DOHH2 (cell line): ENCODE measurements at regions not wholly inside any gene's neighbourhood (a gene's known extent, or its start where the extent isn't known, plus 50 kb on each side); places are given as distances from the start of the nearest gene placed in this dataset.

Source experiments
- H3F3A ChIP-seq: fragments of 200-600 bp; sonication (generic), shearing (Covaris generic); 2 replicates; pipeline ENCODE4 v1.6.0; 2016; ENCODE audit warnings: antibody characterized with exemption, mild to moderate bottlenecking; ENCODE audit not compliant: control insufficient read depth, insufficient read depth
- H3K27ac ChIP-seq: fragments of 200-600 bp; sonication (generic); 2 replicates; pipeline ENCODE4 v1.5.1; 2014; ENCODE audit warnings: low read depth, mild to moderate bottlenecking, low read length, moderate library complexity
- H3K27me3 ChIP-seq: fragments of 200-600 bp; sonication (generic); 2 replicates; pipeline ENCODE4 v1.6.1; 2014; ENCODE audit warnings: mild to moderate bottlenecking, low read length, mixed read lengths; ENCODE audit not compliant: control insufficient read depth
- H3K36me3 ChIP-seq: fragments of 200-600 bp; sonication (generic); 2 replicates; pipeline ENCODE4 v1.6.1; 2014; ENCODE audit warnings: mild to moderate bottlenecking, low read length, moderate library complexity, mixed read lengths; ENCODE audit not compliant: control insufficient read depth
- H3K4me1 ChIP-seq: fragments of 200-600 bp; sonication (generic); 2 replicates; pipeline ENCODE4 v1.6.1; 2014; ENCODE audit warnings: mild to moderate bottlenecking, low read length, mixed read lengths; ENCODE audit not compliant: control insufficient read depth
- H3K4me2 ChIP-seq: fragments of 200-600 bp; sonication (generic); 2 replicates; pipeline ENCODE4 v1.6.0; 2014; ENCODE audit warnings: mild to moderate bottlenecking, low read length, moderate library complexity
- H3K4me3 ChIP-seq: fragments of 200-600 bp; sonication (generic); 2 replicates; pipeline ENCODE4 v1.5.1; 2014; ENCODE audit warnings: mild to moderate bottlenecking, low read length, mixed read lengths
- H3K79me2 ChIP-seq: fragments of 200-600 bp; sonication (generic); 2 replicates; pipeline ENCODE4 v1.6.1; 2014; ENCODE audit warnings: mild to moderate bottlenecking, low read length, mixed read lengths; ENCODE audit not compliant: control insufficient read depth
- H3K9me2 ChIP-seq: fragments of 200-600 bp; sonication (generic); replicated peaks from 2 replicates; pipeline ENCODE4 v1.6.1; 2014; ENCODE audit warnings: mild to moderate bottlenecking, low read length, mixed read lengths; ENCODE audit not compliant: control insufficient read depth
- H3K9me3 ChIP-seq: fragments of 200-600 bp; sonication (generic); 2 replicates; pipeline ENCODE4 v1.6.1; 2014; ENCODE audit warnings: antibody characterized with exemption, low read length, mixed read lengths; ENCODE audit not compliant: control insufficient read depth, insufficient read depth
- H4K20me1 ChIP-seq: fragments of 200-600 bp; sonication (generic); 2 replicates; pipeline ENCODE4 v1.6.0; 2014; ENCODE audit warnings: low read depth, mild to moderate bottlenecking, antibody characterized with exemption, low read length, moderate library complexity; ENCODE audit not compliant: control insufficient read depth, insufficient read depth
- CTCF ChIP-seq: fragments of 200-600 bp; sonication (generic); IDR thresholded peaks from one replicate; pipeline ENCODE4 v1.5.1; 2014; ENCODE audit warnings: antibody characterized with exemption, mild to moderate bottlenecking, low read depth, low read length; ENCODE audit not compliant: poor library complexity, severe bottlenecking
- EZH2phosphoT487 ChIP-seq: fragments of 200-600 bp; sonication (generic); IDR thresholded peaks from 2 replicates; pipeline ENCODE4 v1.6.1; 2017; ENCODE audit warnings: borderline replicate concordance, mild to moderate bottlenecking, antibody characterized with exemption, low read length, moderate library complexity, mixed read lengths

- Histone ChIP-seq H4K20me1 (no peaks in the 10 kb centered on the region), H3K27ac (no peak overlapping the region), H3K4me1 (no peaks in the 10 kb centered on the region), H3K79me2 (no peaks in the 10 kb centered on the region), H3K4me2 (no peak overlapping the region), H3K9me3 (no peaks in the 10 kb centered on the region), H3K36me3 (no peaks in the 10 kb centered on the region), H3K4me3 (no peak overlapping the region), H3K9me2 (no peaks in the 10 kb centered on the region), H3F3A (no peaks in the 10 kb centered on the region), H3K27me3 (0 out of 2 replicates have a peak, but pooled peaks cover 4% of the 10 kb centered on the region)
- TF ChIP-seq CTCF (no peak), EZH2phosphoT487 (no peak)
These were observed 151.5 kb downstream of the CHST1 start for GRCh38 chr11:45513821-45514340.

- Histone ChIP-seq H3K4me3 (no peak overlapping the region), H3K27ac (no peak overlapping the region), H3K36me3 (no peaks in the 10 kb centered on the region), H3K4me1 (no peaks in the 10 kb centered on the region), H3K9me3 (no peaks in the 10 kb centered on the region), H3K4me2 (no peak overlapping the region), H3K79me2 (no peaks in the 10 kb centered on the region), H3F3A (no peaks in the 10 kb centered on the region), H3K9me2 (no peaks in the 10 kb centered on the region), H4K20me1 (no peaks in the 10 kb centered on the region), H3K27me3 (0 out of 2 replicates have a peak, but pooled peaks cover 4% of the 10 kb centered on the region)
- TF ChIP-seq EZH2phosphoT487: no peak
- TF ChIP-seq CTCF: no peak
These were observed 152.8 kb downstream of the CHST1 start for GRCh38 chr11:45512471-45513148.

- Histone ChIP-seq H3K4me2 (no peak overlapping the region), H4K20me1 (no peaks in the 10 kb centered on the region), H3K79me2 (no peaks in the 10 kb centered on the region), H3K4me1 (no peaks in the 10 kb centered on the region), H3K4me3 (no peak overlapping the region), H3K27me3 (0 out of 2 replicates have a peak, but pooled peaks cover 4% of the 10 kb centered on the region), H3K9me3 (no peaks in the 10 kb centered on the region), H3K36me3 (no peaks in the 10 kb centered on the region), H3K27ac (no peak overlapping the region), H3K9me2 (no peaks in the 10 kb centered on the region), H3F3A (no peaks in the 10 kb centered on the region)
- no peak for TF ChIP-seq CTCF
- TF ChIP-seq EZH2phosphoT487: no peak
These were observed 153.9 kb downstream of the CHST1 start for GRCh38 chr11:45511566-45511965.
